Trophoblast cell (in vitro differentiated cells and primary cell): ENCODE measurements at regions not wholly inside any gene's neighbourhood (a gene's known extent, or its start where the extent isn't known, plus 50 kb on each side); places are given as distances from the start of the nearest gene placed in this dataset.
A peak's percentile ranks its signal among the peaks of the same experiment; 100 is the strongest.

Experiments
- DNase-seq, 2 donors: peaks; one replicate each; pipeline ENCODE4 v3.0.0-alpha.2; 2016
- H2AFZ ChIP-seq: 2 replicates; pipeline ENCODE4 v1.6.1; 2013; ENCODE audit warnings: low read length, moderate library complexity, mild to moderate bottlenecking; ENCODE audit not compliant: insufficient read depth, poor library complexity
- H2AK5ac ChIP-seq: 2 replicates; pipeline ENCODE4 v1.6.1; 2013; ENCODE audit warnings: mild to moderate bottlenecking, low read length
- H2BK120ac ChIP-seq: 2 replicates; pipeline ENCODE4 v1.6.1; 2013; ENCODE audit warnings: low read length, mild to moderate bottlenecking, moderate library complexity; ENCODE audit not compliant: insufficient read depth, poor library complexity
- H2BK12ac ChIP-seq: 2 replicates; pipeline ENCODE4 v1.6.1; 2013; ENCODE audit warnings: mild to moderate bottlenecking, low read length, moderate library complexity
- H2BK5ac ChIP-seq: 2 replicates; pipeline ENCODE4 v1.6.1; 2013; ENCODE audit warnings: low read length, low read depth, moderate library complexity, mild to moderate bottlenecking; ENCODE audit not compliant: poor library complexity
- H3K14ac ChIP-seq: 2 replicates; pipeline ENCODE4 v1.6.1; 2013; ENCODE audit warnings: mild to moderate bottlenecking, low read length
- H3K18ac ChIP-seq: 2 replicates; pipeline ENCODE4 v1.6.1; 2013; ENCODE audit warnings: mild to moderate bottlenecking, low read length
- H3K23ac ChIP-seq: 2 replicates; pipeline ENCODE4 v1.6.1; 2013; ENCODE audit warnings: low read length
- H3K27ac ChIP-seq: 2 replicates; pipeline ENCODE4 v1.5.1; 2013; ENCODE audit warnings: low read depth, mild to moderate bottlenecking, inconsistent platforms, low read length, moderate library complexity
- H3K27me3 ChIP-seq: 2 replicates; pipeline ENCODE4 v1.6.1; 2013; ENCODE audit warnings: inconsistent platforms, mild to moderate bottlenecking, low read length, moderate library complexity; ENCODE audit not compliant: insufficient read depth
- H3K36me3 ChIP-seq, 2 experiments: 1 replicate in 1 of 2; 2 replicates in 1 of 2; pipeline ENCODE4 v1.6.1; 2013; ENCODE audit warnings: low read length in 2 of 2, mild to moderate bottlenecking in 2 of 2, moderate library complexity in 1 of 2; ENCODE audit not compliant: insufficient read depth in 2 of 2, control insufficient read depth in 1 of 2
- H3K4ac ChIP-seq: 2 replicates; pipeline ENCODE4 v1.6.1; 2013; ENCODE audit warnings: low read depth, mild to moderate bottlenecking, low read length, moderate library complexity
- H3K4me1 ChIP-seq, 2 experiments: 1 replicate in 1 of 2; 2 replicates in 1 of 2; pipeline ENCODE4 v1.6.1; 2013; ENCODE audit warnings: low read length in 2 of 2, mild to moderate bottlenecking in 2 of 2, moderate library complexity in 1 of 2; ENCODE audit not compliant: insufficient read depth in 2 of 2, control insufficient read depth in 1 of 2
- H3K4me2 ChIP-seq: 2 replicates; pipeline ENCODE4 v1.6.1; 2013; ENCODE audit warnings: inconsistent platforms, mild to moderate bottlenecking, low read length, moderate library complexity
- H3K4me3 ChIP-seq: 2 replicates; pipeline ENCODE4 v1.5.1; 2013; ENCODE audit warnings: mild to moderate bottlenecking, low read depth, low read length, inconsistent platforms
- H3K79me1 ChIP-seq: one replicate; pipeline ENCODE4 v1.6.1; 2013; ENCODE audit warnings: low read length
- H3K79me2 ChIP-seq: 2 replicates; pipeline ENCODE4 v1.6.1; 2013; ENCODE audit warnings: low read length, mild to moderate bottlenecking; ENCODE audit not compliant: control insufficient read depth, insufficient read depth, poor library complexity
- H3K9ac ChIP-seq: 2 replicates; pipeline ENCODE4 v1.6.1; 2013; ENCODE audit warnings: mild to moderate bottlenecking, low read length
- H3K9me3 ChIP-seq: 2 replicates; pipeline ENCODE4 v1.6.1; 2013; ENCODE audit warnings: low read depth, mild to moderate bottlenecking, control low read depth, inconsistent platforms, low read length; ENCODE audit not compliant: insufficient read depth
- H4K12ac ChIP-seq: 2 replicates; pipeline ENCODE4 v1.6.1; 2013; ENCODE audit warnings: low read depth, mild to moderate bottlenecking, low read length, moderate library complexity
- H4K8ac ChIP-seq: 2 replicates; pipeline ENCODE4 v1.6.1; 2013; ENCODE audit warnings: low read depth, mild to moderate bottlenecking, low read length, moderate library complexity
- H4K91ac ChIP-seq: one replicate; pipeline ENCODE4 v1.6.1; 2013; ENCODE audit warnings: low read depth, mild to moderate bottlenecking, low read length, moderate library complexity
- WGBS: extraction: QIAGEN DNeasy Blood & Tissue Kit; methylation state at CpG from one replicate; pipeline ENCODE4 v1.1.7; 2013; ENCODE audit warnings: missing lambda C conversion rate; ENCODE audit not compliant: insufficient read length, insufficient coverage; ENCODE audit errors: extremely low coverage; 5-methylcytosine and 5-hydroxymethylcytosine counted together

GRCh38 chr9:110109333-110110092 is 98.4 kb downstream of the C9orf152 start:
- DNase-seq: peak; percentile 42 to 43
- Histone ChIP-seq H3K14ac (no peak overlapping the region), H3K23ac (no peak overlapping the region), H3K4me2 (peak overlapping the region; percentile 1), H3K79me1 (peaks cover 4% of the 10 kb centered on the region), H2BK120ac (no peak overlapping the region), H2BK12ac (no peak overlapping the region), H3K36me3 (no peaks in the 10 kb centered on the region), H3K27me3 (no peaks in the 10 kb centered on the region), H2AFZ (no peak overlapping the region), H4K8ac (no peak overlapping the region), H3K27ac (no peak overlapping the region), H3K4me3 (no peak overlapping the region), H3K18ac (no peak overlapping the region), H3K79me2 (no peaks in the 10 kb centered on the region), H2BK5ac (no peak overlapping the region), H2AK5ac (no peak overlapping the region), H3K4me1 (peaks cover 11 to 14% of the 10 kb centered on the region in 2 experiments), H3K4ac (no peak overlapping the region), H4K12ac (no peak overlapping the region), H3K9ac (no peak overlapping the region), H4K91ac (no peak overlapping the region), H3K9me3 (no peaks in the 10 kb centered on the region)
- no CpG with 5 or more reads among the region's 7 CpGs for WGBS

- Histone ChIP-seq H3K18ac (no peak overlapping the region), H3K9ac (no peak overlapping the region), H4K91ac (no peak overlapping the region), H3K4ac (peak overlapping the region; percentile 21), H2AFZ (no peak overlapping the region), H2BK120ac (peak overlapping the region; percentile 58), H3K79me1 (peaks cover 7% of the 10 kb centered on the region), H3K27ac (no peak overlapping the region), H3K4me1 (peaks cover 18 to 19% of the 10 kb centered on the region in 2 experiments), H3K36me3 (no peaks in the 10 kb centered on the region), H3K27me3 (no peaks in the 10 kb centered on the region), H2BK12ac (peak overlapping the region; percentile 79), H2BK5ac (no peak overlapping the region), H4K8ac (no peak overlapping the region), H2AK5ac (peak overlapping the region; percentile 81), H3K14ac (peak overlapping the region; percentile 25), H3K4me2 (no peak overlapping the region), H3K9me3 (no peaks in the 10 kb centered on the region), H3K79me2 (peaks cover under 1% of the 10 kb centered on the region), H4K12ac (no peak overlapping the region), H3K23ac (no peak overlapping the region), H3K4me3 (no peak overlapping the region)
- WGBS: no CpG with 5 or more reads among the region's 2 CpGs
- no peak for DNase-seq
Observed at GRCh38 chr9:110110154-110110553, 97.8 kb downstream of the C9orf152 start.

- DNase-seq: peak; percentile 60 to 92
- no peak overlapping the region for H3K14ac ChIP-seq
- H2BK120ac ChIP-seq: peak overlapping the region; percentile 41
- peaks cover 2% of the 10 kb centered on the region for H3K79me2 ChIP-seq
- no peak overlapping the region for H3K9ac ChIP-seq
- peak overlapping the region; percentile 31 for H4K91ac ChIP-seq
- H2AK5ac ChIP-seq: no peak overlapping the region
- no peaks in the 10 kb centered on the region for H3K36me3 ChIP-seq
- H3K4me1 ChIP-seq: peaks cover 22 to 24% of the 10 kb centered on the region in 2 experiments
- no peaks in the 10 kb centered on the region for H3K9me3 ChIP-seq
- H3K23ac ChIP-seq: no peak overlapping the region
- no peak overlapping the region for H2AFZ ChIP-seq
- no peak overlapping the region for H3K4me2 ChIP-seq
- H3K4ac ChIP-seq: no peak overlapping the region
- peaks cover 9% of the 10 kb centered on the region for H3K79me1 ChIP-seq
- no CpG with 5 or more reads among the region's 3 CpGs for WGBS
- no peak overlapping the region for H4K8ac ChIP-seq
- H4K12ac ChIP-seq: no peak overlapping the region
- peak overlapping the region; percentile 16 for H3K27ac ChIP-seq
- no peak overlapping the region for H2BK12ac ChIP-seq
- H3K4me3 ChIP-seq: no peak overlapping the region
- no peak overlapping the region for H3K18ac ChIP-seq
- H2BK5ac ChIP-seq: no peak overlapping the region
- H3K27me3 ChIP-seq: no peaks in the 10 kb centered on the region
Observed at GRCh38 chr9:110111868-110112267, 96.1 kb downstream of the C9orf152 start.

GRCh38 chr9:110112792-110113191 is 95.2 kb downstream of the C9orf152 start:
- H4K91ac ChIP-seq: no peak overlapping the region
- H3K14ac ChIP-seq: no peak overlapping the region
- no peaks in the 10 kb centered on the region for H3K36me3 ChIP-seq
- H3K79me2 ChIP-seq: peaks cover 2% of the 10 kb centered on the region
- no peak overlapping the region for H3K23ac ChIP-seq
- peaks cover 22 to 24% of the 10 kb centered on the region in 2 experiments for H3K4me1 ChIP-seq
- no peak overlapping the region for H3K18ac ChIP-seq
- no peak overlapping the region for H3K9ac ChIP-seq
- no peak overlapping the region for H4K8ac ChIP-seq
- H3K27me3 ChIP-seq: no peaks in the 10 kb centered on the region
- no peak overlapping the region for H4K12ac ChIP-seq
- H2AFZ ChIP-seq: no peak overlapping the region
- peak overlapping the region; percentile 38 for H2BK120ac ChIP-seq
- H3K27ac ChIP-seq: no peak overlapping the region
- no peak for DNase-seq
- H3K9me3 ChIP-seq: no peaks in the 10 kb centered on the region
- H2AK5ac ChIP-seq: no peak overlapping the region
- no peak overlapping the region for H2BK5ac ChIP-seq
- no CpG with 5 or more reads among the region's 4 CpGs for WGBS
- peaks cover 9% of the 10 kb centered on the region for H3K79me1 ChIP-seq
- H2BK12ac ChIP-seq: no peak overlapping the region
- H3K4me2 ChIP-seq: no peak overlapping the region
- H3K4me3 ChIP-seq: no peak overlapping the region
- H3K4ac ChIP-seq: no peak overlapping the region
